Neural progenitor cell (in vitro differentiated cells): ENCODE measurements at regions not wholly inside any gene's neighbourhood (a gene's known extent, or its start where the extent isn't known, plus 50 kb on each side); places are given as distances from the start of the nearest gene placed in this dataset.

Experiments
- DNase-seq: peaks from one replicate; pipeline ENCODE4 v3.0.0-alpha.2; 2016; ENCODE audit warnings: low spot score
- H2AFZ ChIP-seq: fragments of 200-600 bp; sonication (generic); replicated peaks from 2 replicates; pipeline ENCODE4 v1.6.1; 2016; ENCODE audit warnings: antibody characterized with exemption
- H3F3A ChIP-seq: fragments of 200-600 bp; sonication (generic); 2 replicates; pipeline ENCODE4 v1.6.1; 2016; ENCODE audit warnings: antibody characterized with exemption, low read depth
- H3K27ac ChIP-seq: fragments of 200-600 bp; sonication (generic); 2 replicates; pipeline ENCODE4 v1.5.1; 2016; ENCODE audit warnings: mild to moderate bottlenecking
- H3K27me3 ChIP-seq: fragments of 200-600 bp; sonication (generic); 2 replicates; pipeline ENCODE4 v1.6.1; 2016; ENCODE audit warnings: mild to moderate bottlenecking, moderate library complexity
- H3K36me3 ChIP-seq: fragments of 200-600 bp; sonication (generic); 2 replicates; pipeline ENCODE4 v1.5.1; 2016
- H3K4me1 ChIP-seq: fragments of 200-600 bp; sonication (generic); 2 replicates; pipeline ENCODE4 v1.6.1; 2016; ENCODE audit warnings: mixed run types
- H3K4me2 ChIP-seq: fragments of 200-600 bp; sonication (generic); 2 replicates; pipeline ENCODE4 v1.6.1; 2016
- H3K4me3 ChIP-seq: fragments of 200-600 bp; sonication (generic); 2 replicates; pipeline ENCODE4 v1.5.1; 2016
- H3K79me2 ChIP-seq: fragments of 200-600 bp; sonication (generic); 2 replicates; pipeline ENCODE4 v1.6.1; 2016; ENCODE audit warnings: low read depth
- H3K9ac ChIP-seq: fragments of 200-600 bp; sonication (generic); 2 replicates; pipeline ENCODE4 v1.6.1; 2016
- H3K9me3 ChIP-seq: fragments of 200-600 bp; sonication (generic); 2 replicates; pipeline ENCODE4 v1.5.1; 2016; ENCODE audit warnings: low read depth
- H4K20me1 ChIP-seq: fragments of 200-600 bp; sonication (generic); 2 replicates; pipeline ENCODE4 v1.6.1; 2016; ENCODE audit warnings: low read depth
- H3K27ac Mint-ChIP-seq: 3 replicates; pipeline ENCODE4 v1.8.0; 2021; ENCODE audit warnings: mixed read lengths
- H3K27me3 Mint-ChIP-seq: 2 replicates; pipeline ENCODE4 v1.8.0; 2022; ENCODE audit warnings: low read depth, mild to moderate bottlenecking, inconsistent platforms, moderate library complexity, mixed read lengths; ENCODE audit not compliant: insufficient read depth
- H3K36me3 Mint-ChIP-seq: 3 replicates; pipeline ENCODE4 v1.8.0; 2021; ENCODE audit warnings: mixed read lengths
- H3K4me1 Mint-ChIP-seq: 3 replicates; pipeline ENCODE4 v1.8.0; 2021; ENCODE audit warnings: mixed read lengths
- H3K4me3 Mint-ChIP-seq: 3 replicates; pipeline ENCODE4 v1.8.0; 2021; ENCODE audit warnings: mild to moderate bottlenecking, moderate library complexity, mixed read lengths
- H3K9me3 Mint-ChIP-seq: 3 replicates; pipeline ENCODE4 v1.8.0; 2020; ENCODE audit warnings: mixed read lengths
- CTCF ChIP-seq: fragments of 200-600 bp; sonication (generic); IDR thresholded peaks from 2 replicates; pipeline ENCODE4 v1.5.1; 2017; ENCODE audit warnings: antibody characterized with exemption, mild to moderate bottlenecking
- EZH2 ChIP-seq: fragments of 200-600 bp; sonication (generic); IDR thresholded peaks from 2 replicates; pipeline ENCODE4 v1.6.1; 2017; ENCODE audit warnings: antibody characterized with exemption, mild to moderate bottlenecking, moderate library complexity
- EZH2phosphoT487 ChIP-seq: fragments of 200-600 bp; sonication (generic); IDR thresholded peaks from 2 replicates; pipeline ENCODE4 v1.6.1; 2017; ENCODE audit warnings: antibody characterized with exemption

- peaks cover 3% of the 10 kb centered on the region for H3K27me3 Mint-ChIP-seq
- no peak overlapping the region for H3K4me3 ChIP-seq
- H3K4me1 ChIP-seq, result no peaks in the 10 kb centered on the region
- H2AFZ ChIP-seq, result no peak overlapping the region
- H3K4me3 Mint-ChIP-seq, result no peak overlapping the region
- H3K79me2 ChIP-seq, result no peaks in the 10 kb centered on the region
- no peaks in the 10 kb centered on the region for H3K36me3 ChIP-seq
- no peaks in the 10 kb centered on the region for H4K20me1 ChIP-seq
- H3K36me3 Mint-ChIP-seq, result no peaks in the 10 kb centered on the region
- no peak overlapping the region for H3K27ac ChIP-seq
- no peak overlapping the region for H3K27ac Mint-ChIP-seq
- H3F3A ChIP-seq, result no peaks in the 10 kb centered on the region
- H3K9me3 ChIP-seq, result no peaks in the 10 kb centered on the region
- H3K4me1 Mint-ChIP-seq, result peaks cover 3% of the 10 kb centered on the region
- H3K9ac ChIP-seq, result no peak overlapping the region
- no peaks in the 10 kb centered on the region for H3K27me3 ChIP-seq
- H3K9me3 Mint-ChIP-seq, result peaks cover 4% of the 10 kb centered on the region
- no peak overlapping the region for H3K4me2 ChIP-seq
- no peak for TF ChIP-seq EZH2
- no peak for TF ChIP-seq CTCF
- no peak for TF ChIP-seq EZH2phosphoT487
- DNase-seq, result no peak
These were observed 125.3 kb upstream of the B3GAT2 start for GRCh38 chr6:71082033-71082650.

- Mint-ChIP-seq H3K27ac (no peak overlapping the region), H3K27me3 (peaks cover 3% of the 10 kb centered on the region), H3K36me3 (no peaks in the 10 kb centered on the region), H3K9me3 (peaks cover 3% of the 10 kb centered on the region), H3K4me1 (peaks cover 3% of the 10 kb centered on the region), H3K4me3 (no peak overlapping the region)
- Histone ChIP-seq H3K4me2 (no peak overlapping the region), H3K27me3 (no peaks in the 10 kb centered on the region), H2AFZ (no peak overlapping the region), H3K9ac (no peak overlapping the region), H3K27ac (no peak overlapping the region), H3K4me1 (no peaks in the 10 kb centered on the region), H3K36me3 (no peaks in the 10 kb centered on the region), H3F3A (no peaks in the 10 kb centered on the region), H3K9me3 (no peaks in the 10 kb centered on the region), H4K20me1 (no peaks in the 10 kb centered on the region), H3K4me3 (no peak overlapping the region), H3K79me2 (no peaks in the 10 kb centered on the region)
- TF ChIP-seq CTCF, result no peak
- TF ChIP-seq EZH2phosphoT487, result no peak
- TF ChIP-seq EZH2, result no peak
- DNase-seq, result no peak
These were observed 126.5 kb upstream of the B3GAT2 start for GRCh38 chr6:71083308-71083820.

- no peaks in the 10 kb centered on the region for H3F3A ChIP-seq
- Mint-ChIP-seq H3K4me3 (no peak overlapping the region), H3K4me1 (no peaks in the 10 kb centered on the region), H3K36me3 (no peaks in the 10 kb centered on the region), H3K9me3 (no peaks in the 10 kb centered on the region), H3K27me3 (peaks cover 3% of the 10 kb centered on the region), H3K27ac (no peak overlapping the region)
- no peaks in the 10 kb centered on the region for H4K20me1 ChIP-seq
- H3K4me1 ChIP-seq, result no peaks in the 10 kb centered on the region
- H3K79me2 ChIP-seq, result no peaks in the 10 kb centered on the region
- no peak overlapping the region for H3K9ac ChIP-seq
- DNase-seq, result no peak
- no peaks in the 10 kb centered on the region for H3K36me3 ChIP-seq
- no peaks in the 10 kb centered on the region for H3K9me3 ChIP-seq
- no peak overlapping the region for H3K27ac ChIP-seq
- no peak overlapping the region for H3K4me3 ChIP-seq
- no peak overlapping the region for H3K4me2 ChIP-seq
- TF ChIP-seq CTCF (no peak), EZH2 (no peak), EZH2phosphoT487 (no peak)
- H3K27me3 ChIP-seq, result no peaks in the 10 kb centered on the region
- H2AFZ ChIP-seq, result no peak overlapping the region
These were observed 131.3 kb upstream of the B3GAT2 start for GRCh38 chr6:71088166-71088565.
